ENCODE measurements at regions not wholly inside any gene's neighbourhood (a gene's known extent, or its start where the extent isn't known, plus 50 kb on each side); places are given as distances from the start of the nearest gene placed in this dataset.
"Not testable (repeated sequence)": the region's sequence is repeated elsewhere in the genome, so short reads cannot be mapped to it uniquely, and the experiment has no call there.

- DNase-seq (ENCODE audit: low read depth in 2 of 3, low spot score in 2 of 3): no peak
Measured at GRCh38 chr6:56725254-56725653, 82.6 kb upstream of the DST start.

GRCh38 chr6:56724455-56724854, 81.8 kb upstream of the DST start:
- DNase-seq (ENCODE audit: low read depth in 2 of 3, low spot score in 2 of 3): no peak

- DNase-seq (ENCODE audit: low read depth in 2 of 3, low spot score in 2 of 3): no peak
Measured at GRCh38 chr6:56720882-56721281, 78.2 kb upstream of the DST start.

- DNase-seq (ENCODE audit: low read depth in 2 of 3, low spot score in 2 of 3): not testable (repeated sequence)
Measured at GRCh38 chr6:56720202-56720601, 77.5 kb upstream of the DST start.

GRCh38 chr6:56719315-56720058, 76.8 kb upstream of the DST start:
- peak in 2 of 3 donors; percentile 83 to 90 for DNase-seq (ENCODE audit: low read depth in 2 of 3, low spot score in 2 of 3)

- DNase-seq (ENCODE audit: low read depth in 2 of 3, low spot score in 2 of 3): no peak
Measured at GRCh38 chr6:56718236-56718635, 75.5 kb upstream of the DST start.

- no peak for DNase-seq (ENCODE audit: low read depth in 2 of 3, low spot score in 2 of 3)
Measured at GRCh38 chr6:56716229-56716628, 73.5 kb upstream of the DST start.

GRCh38 chr6:56715741-56716140, 73.1 kb upstream of the DST start:
- no peak for DNase-seq (ENCODE audit: low read depth in 2 of 3, low spot score in 2 of 3)

GRCh38 chr6:56714982-56715456, 72.3 kb upstream of the DST start:
- no peak for DNase-seq (ENCODE audit: low read depth in 2 of 3, low spot score in 2 of 3)

- DNase-seq (ENCODE audit: low read depth in 2 of 3, low spot score in 2 of 3): no peak
Measured at GRCh38 chr6:56714273-56714672, 71.6 kb upstream of the DST start.

GRCh38 chr6:56713254-56713672, 70.6 kb upstream of the DST start:
- no peak for DNase-seq (ENCODE audit: low read depth in 2 of 3, low spot score in 2 of 3)

- no peak for DNase-seq (ENCODE audit: low read depth in 2 of 3, low spot score in 2 of 3)
Measured at GRCh38 chr6:56710967-56711366, 68.3 kb upstream of the DST start.

GRCh38 chr6:56709650-56710049, 67.0 kb upstream of the DST start:
- no peak for DNase-seq (ENCODE audit: low read depth in 2 of 3, low spot score in 2 of 3)

GRCh38 chr6:56708810-56709597, 66.3 kb upstream of the DST start:
- DNase-seq (ENCODE audit: low read depth in 2 of 3, low spot score in 2 of 3): peak in 2 of 3 donors; percentile 47 to 76

GRCh38 chr6:56706981-56707726, 64.5 kb upstream of the DST start:
- no peak for DNase-seq (ENCODE audit: low read depth in 2 of 3, low spot score in 2 of 3)

- DNase-seq (ENCODE audit: low read depth in 2 of 3, low spot score in 2 of 3): peak in 1 of 3 donors; percentile 60
Measured at GRCh38 chr6:56699066-56699654, 56.5 kb upstream of the DST start.

- DNase-seq (ENCODE audit: low read depth in 2 of 3, low spot score in 2 of 3): no peak
Measured at GRCh38 chr6:56695702-56696101, 53.0 kb upstream of the DST start.

GRCh38 chr6:56694002-56694401, 51.3 kb upstream of the DST start:
- no peak for DNase-seq (ENCODE audit: low read depth in 2 of 3, low spot score in 2 of 3)

- DNase-seq (ENCODE audit: low read depth in 2 of 3, low spot score in 2 of 3): no peak
Measured at GRCh38 chr6:56693246-56693607, 50.5 kb upstream of the DST start.

- DNase-seq (ENCODE audit: low read depth in 2 of 3, low spot score in 2 of 3): no peak
Measured at GRCh38 chr6:56692523-56693245, 50.0 kb upstream of the DST start.
